Urinary bladder (tissue), 3 donors: ENCODE measurements at regions not wholly inside any gene's neighbourhood (a gene's known extent, or its start where the extent isn't known, plus 50 kb on each side); places are given as distances from the start of the nearest gene placed in this dataset.

Source experiments
- DNase-seq: peaks from one replicate; pipeline ENCODE4 v3.0.0-alpha.2; 2015; ENCODE audit errors: extremely low spot score
- H3K27ac ChIP-seq: one replicate; pipeline ENCODE4 v1.5.1; 2013; ENCODE audit warnings: low read depth, mild to moderate bottlenecking, moderate library complexity
- H3K36me3 ChIP-seq: one replicate; pipeline ENCODE4 v1.6.1; 2013; ENCODE audit warnings: mild to moderate bottlenecking, moderate library complexity; ENCODE audit not compliant: insufficient read depth
- H3K4me1 ChIP-seq: one replicate; pipeline ENCODE4 v1.6.1; 2013; ENCODE audit warnings: mild to moderate bottlenecking, moderate library complexity; ENCODE audit not compliant: insufficient read depth
- H3K4me3 ChIP-seq: one replicate; pipeline ENCODE4 v1.5.1; 2013; ENCODE audit warnings: low read depth, low read length
- WGBS: extraction: QIAGEN DNeasy Blood & Tissue Kit; methylation state at CpG from one replicate; pipeline ENCODE4 v1.1.7; 2013; 5-methylcytosine and 5-hydroxymethylcytosine counted together
- donor health status: healthy with polysubstance abuse.
- donor health status: healthy.

- H3K4me1 ChIP-seq: no peaks in the 10 kb centered on the region
- no peak overlapping the region for H3K27ac ChIP-seq
- H3K4me3 ChIP-seq: no peak overlapping the region
- DNase-seq: no peak
- 53% methylated on average over 6 of the region's 6 CpGs for WGBS
- H3K36me3 ChIP-seq: no peaks in the 10 kb centered on the region
These were observed 171.2 kb downstream of the LTN1 start for GRCh38 chr21:28821276-28822122.

- no peaks in the 10 kb centered on the region for H3K4me1 ChIP-seq
- H3K36me3 ChIP-seq: no peaks in the 10 kb centered on the region
- DNase-seq: no peak
- 82% methylated on average over 4 of the region's 4 CpGs for WGBS
- no peak overlapping the region for H3K4me3 ChIP-seq
- H3K27ac ChIP-seq: no peak overlapping the region
These were observed 173.9 kb downstream of the LTN1 start for GRCh38 chr21:28818663-28819278.

- no peak overlapping the region for H3K27ac ChIP-seq
- no peaks in the 10 kb centered on the region for H3K4me1 ChIP-seq
- 85% methylated on average over 2 of the region's 2 CpGs for WGBS
- DNase-seq: no peak
- no peak overlapping the region for H3K4me3 ChIP-seq
- no peaks in the 10 kb centered on the region for H3K36me3 ChIP-seq
These were observed 174.8 kb downstream of the LTN1 start for GRCh38 chr21:28817871-28818270.

GRCh38 chr21:28811860-28812259 lies 180.8 kb downstream of the LTN1 start:
- no peaks in the 10 kb centered on the region for H3K4me1 ChIP-seq
- no peak overlapping the region for H3K4me3 ChIP-seq
- no peak overlapping the region for H3K27ac ChIP-seq
- no peaks in the 10 kb centered on the region for H3K36me3 ChIP-seq
- 79% methylated on average over 3 of the region's 3 CpGs for WGBS
- no peak for DNase-seq

GRCh38 chr21:28810826-28811524 lies 181.7 kb downstream of the LTN1 start:
- no peak for DNase-seq
- H3K27ac ChIP-seq: no peak overlapping the region
- 90% methylated on average over 3 of the region's 3 CpGs for WGBS
- H3K4me3 ChIP-seq: no peak overlapping the region
- H3K4me1 ChIP-seq: no peaks in the 10 kb centered on the region
- H3K36me3 ChIP-seq: no peaks in the 10 kb centered on the region

- 70% methylated on average over 4 of the region's 4 CpGs for WGBS
- Histone ChIP-seq H3K27ac (no peak overlapping the region), H3K4me1 (no peaks in the 10 kb centered on the region), H3K4me3 (no peak overlapping the region), H3K36me3 (no peaks in the 10 kb centered on the region)
- DNase-seq: no peak
These were observed 186.8 kb downstream of the LTN1 start for GRCh38 chr21:28805885-28806284.

- no peak overlapping the region for H3K4me3 ChIP-seq
- no peaks in the 10 kb centered on the region for H3K36me3 ChIP-seq
- H3K27ac ChIP-seq: no peak overlapping the region
- DNase-seq: no peak
- 78% methylated on average over 3 of the region's 3 CpGs for WGBS
- H3K4me1 ChIP-seq: no peaks in the 10 kb centered on the region
These were observed 188.5 kb downstream of the LTN1 start for GRCh38 chr21:28804089-28804670.

GRCh38 chr21:28801906-28802305 lies 190.8 kb downstream of the LTN1 start:
- WGBS: 99% methylated on average over 1 of the region's 1 CpG
- no peak for DNase-seq
- Histone ChIP-seq H3K27ac (no peak overlapping the region), H3K4me3 (no peak overlapping the region), H3K4me1 (no peaks in the 10 kb centered on the region), H3K36me3 (no peaks in the 10 kb centered on the region)

GRCh38 chr21:28799926-28800325 lies 192.8 kb downstream of the LTN1 start:
- H3K36me3 ChIP-seq: no peaks in the 10 kb centered on the region
- WGBS: 91% methylated on average over 7 of the region's 7 CpGs
- no peak for DNase-seq
- no peak overlapping the region for H3K27ac ChIP-seq
- no peaks in the 10 kb centered on the region for H3K4me1 ChIP-seq
- H3K4me3 ChIP-seq: no peak overlapping the region

GRCh38 chr21:28798798-28799197 lies 193.9 kb downstream of the LTN1 start:
- WGBS: 88% methylated on average over 1 of the region's 1 CpG
- Histone ChIP-seq H3K36me3 (no peaks in the 10 kb centered on the region), H3K4me3 (no peak overlapping the region), H3K4me1 (no peaks in the 10 kb centered on the region), H3K27ac (no peak overlapping the region)
- DNase-seq: no peak

GRCh38 chr21:28795251-28795650 lies 197.4 kb downstream of the LTN1 start:
- Histone ChIP-seq H3K36me3 (no peaks in the 10 kb centered on the region), H3K4me1 (no peaks in the 10 kb centered on the region), H3K27ac (no peak overlapping the region), H3K4me3 (no peak overlapping the region)
- no peak for DNase-seq
- 68% methylated on average over 1 of the region's 1 CpG for WGBS

- 68% methylated on average over 2 of the region's 2 CpGs for WGBS
- Histone ChIP-seq H3K4me1 (no peaks in the 10 kb centered on the region), H3K4me3 (no peak overlapping the region), H3K36me3 (no peaks in the 10 kb centered on the region), H3K27ac (no peak overlapping the region)
- DNase-seq: no peak
These were observed 198.3 kb downstream of the LTN1 start for GRCh38 chr21:28794371-28794851.

GRCh38 chr21:28793043-28793442 lies 199.6 kb downstream of the LTN1 start:
- Histone ChIP-seq H3K4me3 (no peak overlapping the region), H3K4me1 (no peaks in the 10 kb centered on the region), H3K27ac (no peak overlapping the region), H3K36me3 (no peaks in the 10 kb centered on the region)
- WGBS: 61% methylated on average over 2 of the region's 2 CpGs
- DNase-seq: no peak
